ENCODE measurements at regions not wholly inside any gene's neighbourhood (a gene's known extent, or its start where the extent isn't known, plus 50 kb on each side); places are given as distances from the start of the nearest gene placed in this dataset.
"Not testable (repeated sequence)": the region's sequence is repeated elsewhere in the genome, so short reads cannot be mapped to it uniquely, and the experiment has no call there.

- DNase-seq (ENCODE audit: low read depth, low spot score), result no peak
Measured at GRCh38 chr1:70490153-70490552, 79.1 kb downstream of the CTH start.

GRCh38 chr1:70495370-70495769, 84.3 kb downstream of the CTH start:
- no peak for DNase-seq (ENCODE audit: low read depth, low spot score)

GRCh38 chr1:70496181-70496580, 85.1 kb downstream of the CTH start:
- no peak for DNase-seq (ENCODE audit: low read depth, low spot score)

GRCh38 chr1:70497152-70497551, 86.1 kb downstream of the CTH start:
- no peak for DNase-seq (ENCODE audit: low read depth, low spot score)

- no peak for DNase-seq (ENCODE audit: low read depth, low spot score)
Measured at GRCh38 chr1:70498666-70499065, 87.6 kb downstream of the CTH start.

GRCh38 chr1:70499695-70500094, 88.6 kb downstream of the CTH start:
- DNase-seq (ENCODE audit: low read depth, low spot score), result no peak

- DNase-seq (ENCODE audit: low read depth, low spot score), result peak; percentile 7
Measured at GRCh38 chr1:70503358-70503757, 92.3 kb downstream of the CTH start.

- DNase-seq (ENCODE audit: low read depth, low spot score), result no peak
Measured at GRCh38 chr1:70504176-70504820, 93.2 kb downstream of the CTH start.

GRCh38 chr1:70504821-70505193, 93.7 kb downstream of the CTH start:
- no peak for DNase-seq (ENCODE audit: low read depth, low spot score)

- DNase-seq (ENCODE audit: low read depth, low spot score), result not testable (repeated sequence)
Measured at GRCh38 chr1:70507991-70508390, 96.9 kb downstream of the CTH start.

GRCh38 chr1:70509996-70510876, 99.2 kb downstream of the CTH start:
- peak; percentile 71 for DNase-seq (ENCODE audit: low read depth, low spot score)

GRCh38 chr1:70517444-70517843, 106.4 kb downstream of the CTH start:
- no peak for DNase-seq (ENCODE audit: low read depth, low spot score)

- DNase-seq (ENCODE audit: low read depth, low spot score), result no peak
Measured at GRCh38 chr1:70518106-70518505, 107.0 kb downstream of the CTH start.

GRCh38 chr1:70528590-70529333, 117.7 kb downstream of the CTH start:
- DNase-seq (ENCODE audit: low read depth, low spot score), result no peak

GRCh38 chr1:70536708-70537366, 125.8 kb downstream of the CTH start:
- DNase-seq (ENCODE audit: low read depth, low spot score), result no peak

- no peak for DNase-seq (ENCODE audit: low read depth, low spot score)
Measured at GRCh38 chr1:70537788-70538187, 126.7 kb downstream of the CTH start.

- no peak for DNase-seq (ENCODE audit: low read depth, low spot score)
Measured at GRCh38 chr1:70542030-70542429, 131.0 kb downstream of the CTH start.

GRCh38 chr1:70542856-70543255, 131.8 kb downstream of the CTH start:
- DNase-seq (ENCODE audit: low read depth, low spot score), result no peak

- DNase-seq (ENCODE audit: low read depth, low spot score), result no peak
Measured at GRCh38 chr1:70546726-70547125, 135.7 kb downstream of the CTH start.

GRCh38 chr1:70552662-70553566, 141.8 kb downstream of the CTH start:
- DNase-seq (ENCODE audit: low read depth, low spot score), result no peak

GRCh38 chr1:70553567-70553956, 142.5 kb downstream of the CTH start:
- no peak for DNase-seq (ENCODE audit: low read depth, low spot score)
